22Rv1 (cell line): ENCODE measurements at regions not wholly inside any gene's neighbourhood (a gene's known extent, or its start where the extent isn't known, plus 50 kb on each side); places are given as distances from the start of the nearest gene placed in this dataset.

ENCODE experiments used
- H3K27ac ChIP-seq: fragments of 450-650 bp; 2 replicates; pipeline ENCODE4 v1.5.1; 2017
- CTCF ChIP-seq: fragments of 450-650 bp; IDR thresholded peaks from 2 replicates; pipeline ENCODE4 v1.5.1; 2017; ENCODE audit warnings: mild to moderate bottlenecking
- ZFX ChIP-seq: fragments of 450-650 bp; IDR thresholded peaks from 2 replicates; pipeline ENCODE4 v1.6.1; 2017; ENCODE audit warnings: antibody characterized with exemption, borderline replicate concordance

- TF ChIP-seq ZFX (no peak), CTCF (no peak)
These were observed 316.2 kb upstream of the SHH start for GRCh38 chr7:156128496-156128895.

GRCh38 chr7:156127166-156128134 lies 315.2 kb upstream of the SHH start:
- TF ChIP-seq CTCF (no peak), ZFX (no peak)
- H3K27ac ChIP-seq: no peak overlapping the region

More at GRCh38 chr7:156128496-156128895, 316.2 kb upstream of the SHH start:
- no peak overlapping the region for H3K27ac ChIP-seq

GRCh38 chr7:156125841-156126730 lies 313.8 kb upstream of the SHH start:
- TF ChIP-seq CTCF: no peak
- TF ChIP-seq ZFX: no peak
- H3K27ac ChIP-seq: no peak overlapping the region

GRCh38 chr7:156124356-156124755 lies 312.1 kb upstream of the SHH start:
- TF ChIP-seq ZFX (no peak), CTCF (no peak)
- H3K27ac ChIP-seq: no peak overlapping the region

DNA sequence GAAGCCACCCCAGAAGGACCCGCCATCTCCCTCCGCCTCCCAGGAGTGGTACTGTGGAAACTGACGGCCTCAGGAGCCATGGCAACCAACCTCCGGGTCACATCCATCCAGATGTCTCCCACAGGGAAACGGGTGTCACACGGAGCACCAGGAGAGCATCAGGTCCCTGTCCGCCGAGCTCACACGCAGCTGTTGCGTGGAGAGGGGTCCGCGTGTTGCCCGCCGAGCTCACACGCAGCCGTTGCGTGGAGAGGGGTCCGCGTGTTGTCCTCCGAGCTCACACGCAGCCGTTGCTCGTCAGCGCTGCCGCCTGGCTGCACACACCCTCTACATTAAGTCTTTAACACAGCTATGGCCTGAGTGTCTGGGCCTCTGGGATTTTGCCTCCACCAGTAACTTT lies 311.1 kb upstream of the SHH start:
- no peak for TF ChIP-seq ZFX
- no peak for TF ChIP-seq CTCF
- no peak overlapping the region for H3K27ac ChIP-seq

- no peak overlapping the region for H3K27ac ChIP-seq
- TF ChIP-seq ZFX (no peak), CTCF (no peak)
These were observed 310.6 kb upstream of the SHH start for GRCh38 chr7:156122752-156123354.
